Upper lobe of left lung (tissue), 6 donors: ENCODE measurements at regions not wholly inside any gene's neighbourhood (a gene's known extent, or its start where the extent isn't known, plus 50 kb on each side); places are given as distances from the start of the nearest gene placed in this dataset.
A peak's percentile ranks its signal among the peaks of the same experiment; 100 is the strongest.

Experiments used
- ATAC-seq, 2 donors: fragments of 200-7000 bp; cut with Tn5 transposase; one replicate each; pipeline ENCODE4 v1.9.1; 2022; ENCODE audit warnings: mild to moderate bottlenecking in 2 of 2, moderate library complexity in 2 of 2; ENCODE audit not compliant: low FRiP score in 2 of 2
- DNase-seq, 2 donors: peaks; one replicate each; pipeline ENCODE4 v3.0.0-alpha.2; 2019 to 2020
- H3K27ac ChIP-seq, 4 donors: fragments of 200-600 bp; sonication (generic); one replicate each; pipeline ENCODE4 v1.5.1; 2016 to 2019
- H3K27me3 ChIP-seq, 4 donors: fragments of 200-600 bp; sonication (generic); one replicate each; pipeline ENCODE4 v1.5.1; 2017 to 2019
- H3K36me3 ChIP-seq, 4 donors: fragments of 200-600 bp; sonication (generic); one replicate each; pipeline ENCODE4 v1.5.1; 2016 to 2019
- H3K4me1 ChIP-seq, 4 donors: fragments of 200-600 bp; sonication (generic); one replicate each; pipeline ENCODE4 v1.5.1; 2018 to 2019
- H3K4me3 ChIP-seq, 4 donors: fragments of 200-600 bp; sonication (generic); one replicate each; pipeline ENCODE4 v1.5.1; 2017 to 2019; ENCODE audit warnings: mild to moderate bottlenecking in 2 of 4, moderate library complexity in 1 of 4
- H3K9me3 ChIP-seq, 4 donors: fragments of 200-600 bp; sonication (generic); one replicate each; pipeline ENCODE4 v1.5.1; 2018 to 2019
- EP300 ChIP-seq, 4 donors: sonication (generic); formaldehyde crosslinking; IDR thresholded peaks; one replicate each; pipeline ENCODE4 v1.5.1; 2017; ENCODE audit warnings: antibody characterized with exemption in 4 of 4, control low read depth in 2 of 4
- POLR2A ChIP-seq, 4 donors: fragments of 450-650 bp; IDR thresholded peaks; one replicate each; pipeline ENCODE4 v1.5.1; 2016 to 2017; ENCODE audit warnings: antibody characterized with exemption in 4 of 4, mild to moderate bottlenecking in 2 of 4
- POLR2AphosphoS5 ChIP-seq, 2 donors: sonication (generic); formaldehyde crosslinking; IDR thresholded peaks; one replicate each; pipeline ENCODE4 v1.5.1; 2017; ENCODE audit warnings: antibody characterized with exemption in 2 of 2
- WGBS, 2 donors: methylation state at CpG; one replicate each; pipeline ENCODE4 v1.1.5; 2017 to 2018; 5-methylcytosine and 5-hydroxymethylcytosine counted together
- TF ChIP-seq, protein P1 (sequence below), 6 experiments: fragments of 450-650 bp in 4 of 6; fragments of 200-600 bp in 2 of 6; sonication (generic) in 2 of 6; IDR thresholded peaks; one replicate each; pipeline ENCODE4 v1.5.1; 2016 to 2019; ENCODE audit warnings: antibody characterized with exemption in 6 of 6
- donor health status: DM: no; HTN: no; CAD: no; lungs with moderate emphysema.
- donor health status: DM: no; HTN: yes; CAD: no; lungs with severe emphysema.

DNA sequence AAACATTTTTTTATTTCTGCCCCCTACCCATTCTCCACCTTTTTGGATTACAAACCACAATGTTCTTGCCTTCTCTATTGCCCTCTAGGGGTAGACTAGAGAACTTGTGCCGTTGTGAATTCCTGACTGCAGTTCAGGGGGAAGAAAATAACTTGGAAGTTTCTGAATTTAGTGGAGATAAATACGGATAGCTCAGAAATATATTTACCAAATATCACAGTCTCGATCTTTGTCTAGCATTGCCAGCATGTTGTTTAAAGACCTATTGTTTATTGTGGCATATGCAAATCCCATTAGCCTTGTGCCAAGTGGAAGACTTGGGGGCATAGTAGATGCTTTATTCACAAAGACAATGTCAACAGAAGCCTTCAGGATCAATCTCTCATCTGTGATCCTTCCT, 154.1 kb upstream of the MMS22L start:
- 30% methylated on average over 3 of the region's 3 CpGs for WGBS, 2 donors
- ATAC-seq, result no peak
- H3K27me3 ChIP-seq, result no peaks in the 10 kb centered on the region
- no peak overlapping the region for H3K27ac ChIP-seq
- no peak for TF ChIP-seq EP300 (IDR thresholded peaks at IDR 0.05)
- TF ChIP-seq POLR2AphosphoS5 (IDR thresholded peaks at IDR 0.05), result no peak
- TF ChIP-seq, protein P1, sequence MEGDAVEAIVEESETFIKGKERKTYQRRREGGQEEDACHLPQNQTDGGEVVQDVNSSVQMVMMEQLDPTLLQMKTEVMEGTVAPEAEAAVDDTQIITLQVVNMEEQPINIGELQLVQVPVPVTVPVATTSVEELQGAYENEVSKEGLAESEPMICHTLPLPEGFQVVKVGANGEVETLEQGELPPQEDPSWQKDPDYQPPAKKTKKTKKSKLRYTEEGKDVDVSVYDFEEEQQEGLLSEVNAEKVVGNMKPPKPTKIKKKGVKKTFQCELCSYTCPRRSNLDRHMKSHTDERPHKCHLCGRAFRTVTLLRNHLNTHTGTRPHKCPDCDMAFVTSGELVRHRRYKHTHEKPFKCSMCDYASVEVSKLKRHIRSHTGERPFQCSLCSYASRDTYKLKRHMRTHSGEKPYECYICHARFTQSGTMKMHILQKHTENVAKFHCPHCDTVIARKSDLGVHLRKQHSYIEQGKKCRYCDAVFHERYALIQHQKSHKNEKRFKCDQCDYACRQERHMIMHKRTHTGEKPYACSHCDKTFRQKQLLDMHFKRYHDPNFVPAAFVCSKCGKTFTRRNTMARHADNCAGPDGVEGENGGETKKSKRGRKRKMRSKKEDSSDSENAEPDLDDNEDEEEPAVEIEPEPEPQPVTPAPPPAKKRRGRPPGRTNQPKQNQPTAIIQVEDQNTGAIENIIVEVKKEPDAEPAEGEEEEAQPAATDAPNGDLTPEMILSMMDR (IDR thresholded peaks at IDR 0.05), result peak in 4 of 6 experiments; percentile 31 to 39 (median 34)
- TF ChIP-seq POLR2A (IDR thresholded peaks at IDR 0.05), result no peak
- no peaks in the 10 kb centered on the region for H3K9me3 ChIP-seq
- H3K4me1 ChIP-seq, result no peaks in the 10 kb centered on the region
- H3K36me3 ChIP-seq, result no peaks in the 10 kb centered on the region
- no peak for DNase-seq
- no peak overlapping the region for H3K4me3 ChIP-seq

GRCh38 chr6:97438011-97438671, 155.1 kb upstream of the MMS22L start:
- Histone ChIP-seq H3K4me1 (no peaks in the 10 kb centered on the region), H3K27ac (no peak overlapping the region), H3K27me3 (no peaks in the 10 kb centered on the region), H3K36me3 (no peaks in the 10 kb centered on the region), H3K9me3 (no peaks in the 10 kb centered on the region), H3K4me3 (no peak overlapping the region)
- no peak for ATAC-seq
- 81 to 87% methylated on average over 4 of the region's 4 CpGs for WGBS, 2 donors
- TF ChIP-seq EP300 (IDR thresholded peaks at IDR 0.05), result no peak
- no peak for TF ChIP-seq POLR2AphosphoS5 (IDR thresholded peaks at IDR 0.05)
- TF ChIP-seq, protein P1 (IDR thresholded peaks at IDR 0.05), result no peak
- no peak for TF ChIP-seq POLR2A (IDR thresholded peaks at IDR 0.05)
- no peak for DNase-seq

DNA sequence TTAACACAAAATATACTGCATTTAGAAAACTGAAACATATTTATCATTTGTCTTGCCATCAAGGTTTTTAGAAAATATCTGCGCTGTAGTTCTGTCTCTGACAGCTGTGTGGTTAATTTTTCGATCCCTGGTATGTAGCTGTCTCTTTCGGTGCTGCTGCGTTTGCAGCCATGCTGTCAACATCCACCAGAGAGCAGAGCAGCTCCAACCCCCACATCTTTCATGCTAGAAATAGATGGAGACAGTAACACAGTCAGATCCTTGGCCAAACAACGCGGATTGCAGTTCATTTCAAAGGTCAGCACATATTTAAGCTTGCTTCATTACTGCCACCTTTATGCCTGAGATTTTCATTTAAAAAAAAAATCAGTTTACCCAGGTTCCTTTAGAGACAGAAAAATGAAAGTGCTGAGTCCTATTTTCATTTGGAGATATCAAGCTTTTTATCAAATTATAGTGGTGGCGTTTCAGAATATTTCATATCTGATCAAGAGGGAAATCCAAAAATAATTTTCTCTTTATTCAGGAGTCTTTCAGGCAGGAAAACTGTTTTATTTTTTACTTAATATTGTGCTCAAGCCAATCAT, 157.7 kb upstream of the MMS22L start:
- no peak overlapping the region for H3K4me3 ChIP-seq
- H3K4me1 ChIP-seq, result no peaks in the 10 kb centered on the region
- DNase-seq (no peak), ATAC-seq (no peak)
- H3K36me3 ChIP-seq, result no peaks in the 10 kb centered on the region
- H3K27me3 ChIP-seq, result no peaks in the 10 kb centered on the region
- no peak for TF ChIP-seq POLR2A (IDR thresholded peaks at IDR 0.05)
- no peak for TF ChIP-seq POLR2AphosphoS5 (IDR thresholded peaks at IDR 0.05)
- TF ChIP-seq, protein P1 (IDR thresholded peaks at IDR 0.05), result no peak
- TF ChIP-seq EP300 (IDR thresholded peaks at IDR 0.05), result no peak
- 27 to 39% methylated on average over 7 of the region's 7 CpGs for whole genome bisulfite sequencing, 2 donors
- H3K9me3 ChIP-seq, result no peaks in the 10 kb centered on the region
- no peak overlapping the region for H3K27ac ChIP-seq

DNA sequence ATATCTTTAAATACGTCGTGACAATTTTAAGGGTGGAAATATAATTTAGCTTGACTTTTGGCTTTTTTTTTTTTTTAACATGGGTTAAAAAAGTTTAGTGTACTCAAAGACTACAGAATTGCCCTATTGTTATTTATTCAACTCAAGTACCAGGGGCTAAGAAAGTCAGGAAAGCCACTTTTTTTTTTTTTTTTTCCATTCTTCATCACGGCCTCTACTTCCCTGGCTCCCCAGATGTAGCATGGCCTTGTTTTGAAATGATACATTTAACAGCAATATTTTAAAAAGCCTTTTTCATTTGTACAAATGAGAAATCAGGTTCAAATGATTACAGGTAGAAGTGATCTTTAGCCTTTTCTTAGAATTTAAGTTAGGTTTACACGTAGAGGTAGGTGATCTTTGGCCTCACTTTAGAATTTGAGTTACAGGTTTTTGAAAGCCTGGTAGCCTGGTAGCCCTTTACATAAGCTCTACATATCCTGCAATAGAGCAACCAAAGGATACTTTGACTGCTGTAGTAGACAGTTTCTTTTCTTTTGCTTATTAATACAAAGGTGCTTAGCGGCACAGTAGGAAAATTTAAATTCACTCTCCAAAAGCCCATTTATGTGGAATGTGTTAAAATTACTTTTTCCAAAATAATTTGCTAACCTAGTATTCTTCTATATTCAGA, 160.5 kb upstream of the MMS22L start:
- ATAC-seq (no peak), DNase-seq (no peak)
- WGBS, 2 donors, result 86 to 90% methylated on average over 5 of the region's 5 CpGs
- Histone ChIP-seq H3K27ac (no peak overlapping the region), H3K4me1 (no peaks in the 10 kb centered on the region), H3K4me3 (no peak overlapping the region), H3K9me3 (no peaks in the 10 kb centered on the region), H3K36me3 (no peaks in the 10 kb centered on the region), H3K27me3 (no peaks in the 10 kb centered on the region)
- no peak for TF ChIP-seq EP300 (IDR thresholded peaks at IDR 0.05)
- TF ChIP-seq POLR2A (IDR thresholded peaks at IDR 0.05), result no peak
- TF ChIP-seq, protein P1 (IDR thresholded peaks at IDR 0.05), result no peak
- TF ChIP-seq POLR2AphosphoS5 (IDR thresholded peaks at IDR 0.05), result no peak
